PFSK-1 (cell line): ENCODE measurements at regions not wholly inside any gene's neighbourhood (a gene's known extent, or its start where the extent isn't known, plus 50 kb on each side); places are given as distances from the start of the nearest gene placed in this dataset.

Experiments used
- FOXP2 ChIP-seq: optimal IDR thresholded peaks from 2 replicates; pipeline ENCODE3; 2011; ENCODE audit warnings: borderline replicate concordance, control low read depth, inconsistent platforms; ENCODE audit not compliant: insufficient read depth; ENCODE audit errors: extremely low read length, extremely low read depth
- POLR2AphosphoS5 ChIP-seq: IDR thresholded peaks from 2 replicates; pipeline ENCODE4 v1.6.1; 2012; ENCODE audit warnings: low read depth, mild to moderate bottlenecking, control low read depth, low read length, moderate library complexity
- REST ChIP-seq, 2 experiments: IDR thresholded peaks; 2 replicates each; pipeline versions ENCODE4 v1.6.1 to v1.8.0; 2011 to 2012; ENCODE audit warnings: low read depth in 2 of 2, low read length in 2 of 2, control low read depth in 1 of 2, inconsistent platforms in 1 of 2, mild to moderate bottlenecking in 1 of 2, moderate library complexity in 1 of 2; ENCODE audit not compliant: insufficient read depth in 1 of 2
- SIN3A ChIP-seq: IDR thresholded peaks from 2 replicates; pipeline ENCODE4 v1.6.1; 2012; ENCODE audit warnings: mild to moderate bottlenecking, low read length, moderate library complexity, borderline replicate concordance; ENCODE audit not compliant: insufficient read depth
- TAF1 ChIP-seq: IDR thresholded peaks from 2 replicates; pipeline ENCODE4 v1.6.1; 2012; ENCODE audit warnings: low read length, control low read depth, borderline replicate concordance; ENCODE audit not compliant: insufficient read depth

- no peak for TF ChIP-seq REST (IDR thresholded peaks at IDR 0.05; ENCODE audit: insufficient read depth in 1 of 2, low read depth in 2 of 2, low read length in 2 of 2)
- TF ChIP-seq POLR2AphosphoS5 = no peak
- no peak for TF ChIP-seq SIN3A
- no peak for TF ChIP-seq TAF1
- no peak for TF ChIP-seq FOXP2
These were observed 247.3 kb downstream of the LPIN1 start for GRCh38 chr2:11993749-11994148.

DNA sequence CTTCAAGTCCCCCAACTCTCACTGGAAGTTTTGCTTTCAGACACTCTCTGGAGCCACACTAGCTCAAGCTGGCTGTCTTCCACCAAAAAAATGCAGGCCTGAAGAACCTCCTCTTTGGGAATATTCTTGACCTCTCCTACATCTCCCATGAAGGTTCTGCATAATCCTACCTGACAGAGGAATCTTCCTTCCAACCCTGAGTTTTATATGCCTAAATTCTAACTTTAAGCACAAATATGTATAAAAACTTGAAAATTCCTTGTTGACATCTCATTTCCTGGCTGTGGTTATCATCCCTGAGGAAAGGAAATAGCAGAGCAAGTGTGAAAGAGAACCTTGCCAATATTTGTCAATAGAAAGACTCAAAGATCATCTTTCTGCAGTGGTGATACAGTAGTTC is 249.0 kb downstream of the LPIN1 start:
- no peak for TF ChIP-seq FOXP2
- no peak for TF ChIP-seq SIN3A
- TF ChIP-seq TAF1 = no peak
- TF ChIP-seq REST (IDR thresholded peaks at IDR 0.05; ENCODE audit: insufficient read depth in 1 of 2, low read depth in 2 of 2, low read length in 2 of 2) = no peak
- no peak for TF ChIP-seq POLR2AphosphoS5

- no peak for TF ChIP-seq POLR2AphosphoS5
- TF ChIP-seq FOXP2 = no peak
- TF ChIP-seq SIN3A = no peak
- TF ChIP-seq REST (IDR thresholded peaks at IDR 0.05; ENCODE audit: insufficient read depth in 1 of 2, low read depth in 2 of 2, low read length in 2 of 2) = no peak
- no peak for TF ChIP-seq TAF1
These were observed 250.2 kb downstream of the LPIN1 start for GRCh38 chr2:11996618-11997017.

GRCh38 chr2:11997142-11997541 is 250.7 kb downstream of the LPIN1 start:
- TF ChIP-seq SIN3A (no peak), TAF1 (no peak), POLR2AphosphoS5 (no peak), REST (IDR thresholded peaks at IDR 0.05; ENCODE audit: insufficient read depth in 1 of 2, low read depth in 2 of 2, low read length in 2 of 2) (no peak), FOXP2 (no peak)

GRCh38 chr2:11998218-11998617 is 251.8 kb downstream of the LPIN1 start:
- no peak for TF ChIP-seq TAF1
- no peak for TF ChIP-seq FOXP2
- no peak for TF ChIP-seq SIN3A
